OCI-LY3 (cell line): ENCODE measurements at regions not wholly inside any gene's neighbourhood (a gene's known extent, or its start where the extent isn't known, plus 50 kb on each side); places are given as distances from the start of the nearest gene placed in this dataset.

Experiments
- CTCF ChIP-seq: fragments of 200-600, 300-600 bp; sonication (generic); IDR thresholded peaks from 2 replicates; pipeline ENCODE4 v1.5.1; 2014; ENCODE audit warnings: antibody characterized with exemption, low read length, low read depth
- EZH2phosphoT487 ChIP-seq: fragments of 200-600 bp; shearing (Covaris generic); IDR thresholded peaks from 2 replicates; pipeline ENCODE4 v1.6.1; 2018; ENCODE audit warnings: antibody characterized with exemption, mixed run types, low read depth

- no peak for TF ChIP-seq CTCF
- no peak for TF ChIP-seq EZH2phosphoT487
Measured at GRCh38 chr3:167100200-167100599, 279.9 kb downstream of the ZBBX start.
